ENCODE measurements at regions not wholly inside any gene's neighbourhood (a gene's known extent, or its start where the extent isn't known, plus 50 kb on each side); places are given as distances from the start of the nearest gene placed in this dataset.
A peak's percentile ranks its signal among the peaks of the same experiment; 100 is the strongest.

DNA sequence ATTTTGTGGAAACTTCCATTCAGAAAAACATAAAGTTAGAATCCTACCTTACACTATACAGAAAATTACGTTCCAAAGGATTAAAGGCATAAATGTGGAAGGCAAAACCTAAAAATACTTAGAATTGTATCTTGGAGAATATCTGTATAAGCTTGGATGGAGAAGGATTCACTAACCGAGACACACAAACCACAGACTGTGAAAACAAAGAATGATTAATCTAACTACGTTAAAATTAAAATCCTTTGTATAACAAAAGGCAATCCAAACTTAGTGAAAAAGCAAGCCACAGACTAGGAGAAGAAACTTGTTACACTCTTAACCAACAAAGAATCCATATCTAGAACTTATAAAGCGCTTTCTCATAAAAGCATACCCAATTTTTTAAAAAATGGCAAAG, 678.8 kb downstream of the INHBA start:
- no peak for DNase-seq

GRCh38 chr7:41020056-41020455, 682.8 kb downstream of the INHBA start:
- no peak for DNase-seq

- DNase-seq = no peak
Measured at GRCh38 chr7:41013117-41013516, 689.8 kb downstream of the INHBA start.

DNA sequence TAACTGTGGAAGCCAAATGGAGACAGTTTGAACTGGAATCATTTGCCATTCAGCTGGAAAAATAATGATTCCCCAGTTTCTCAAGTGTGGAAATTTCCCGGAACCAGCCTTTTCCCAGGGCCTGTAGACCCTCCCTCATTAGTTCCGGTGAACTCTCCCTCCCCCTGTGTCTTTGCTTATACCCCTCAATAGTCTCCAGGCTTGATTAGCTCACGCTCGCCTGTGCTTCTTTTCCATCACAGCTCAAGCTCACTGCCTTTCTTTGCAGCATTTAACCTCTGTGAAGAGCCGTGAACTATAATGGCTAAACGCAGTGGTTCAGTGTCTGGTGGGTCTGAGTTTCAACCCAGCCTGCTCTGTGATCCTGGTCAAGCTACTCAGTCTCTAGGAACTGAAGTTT, 690.8 kb downstream of the INHBA start:
- DNase-seq = no peak

DNA sequence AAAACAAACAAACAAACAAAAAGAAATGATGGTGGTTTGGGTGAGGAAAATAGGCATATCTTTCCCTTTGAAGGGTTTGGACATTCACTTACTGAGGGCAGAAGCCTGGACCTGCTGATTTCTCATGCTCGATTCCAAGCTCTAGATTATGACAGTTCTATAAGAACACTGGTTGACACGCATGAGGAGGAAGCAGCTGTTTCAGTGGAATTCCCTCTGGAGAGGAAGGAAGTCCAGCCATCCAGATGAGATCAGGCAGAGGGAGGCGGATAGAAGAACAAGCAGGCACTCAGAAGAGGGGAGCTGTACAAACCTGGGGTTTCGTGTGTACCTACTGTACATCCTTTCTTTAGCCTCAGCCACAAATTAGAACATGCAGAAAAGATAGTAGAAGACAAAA, 691.9 kb downstream of the INHBA start:
- peak; percentile 25 for DNase-seq

DNA sequence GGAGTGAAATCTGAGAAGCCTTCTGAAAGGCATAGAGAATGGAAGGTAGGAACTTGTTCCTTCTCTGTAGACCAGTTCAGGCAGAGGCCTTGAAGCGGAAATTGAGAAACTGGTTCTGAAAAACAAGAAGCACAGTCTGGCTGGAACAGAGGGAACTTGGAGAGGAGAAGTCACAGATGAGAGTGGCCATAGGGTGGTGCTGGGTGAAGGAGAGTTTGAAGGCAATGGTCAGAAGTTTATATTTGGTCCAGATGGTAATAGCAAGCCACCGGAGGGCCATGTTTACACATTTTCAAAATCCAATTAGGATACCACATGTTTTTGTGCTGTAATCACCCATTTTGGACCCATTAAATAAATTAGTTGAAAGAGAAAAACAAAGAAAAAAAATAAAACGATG, 692.5 kb downstream of the INHBA start:
- DNase-seq = no peak

- no peak for DNase-seq
Measured at GRCh38 chr7:41007811-41008210, 695.1 kb downstream of the INHBA start.

DNA sequence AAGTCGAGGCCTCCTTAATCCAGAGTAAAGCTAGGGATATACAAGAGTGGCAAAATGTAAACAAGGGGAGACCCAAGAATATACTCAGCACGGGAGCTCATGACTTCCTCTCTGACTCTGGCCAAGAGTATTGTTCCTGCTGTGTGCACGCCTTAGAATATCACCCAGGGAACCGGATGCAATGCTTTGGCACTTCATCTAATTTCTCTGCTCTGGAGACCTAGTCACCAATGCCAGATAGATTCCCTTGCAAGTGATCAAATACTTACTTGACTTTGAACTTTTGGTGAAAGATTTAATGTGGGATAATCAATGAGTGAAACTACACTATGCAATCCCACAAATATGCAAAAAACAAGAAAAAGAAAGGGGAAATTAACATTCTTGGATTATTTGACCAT, 695.5 kb downstream of the INHBA start:
- no peak for DNase-seq

DNA sequence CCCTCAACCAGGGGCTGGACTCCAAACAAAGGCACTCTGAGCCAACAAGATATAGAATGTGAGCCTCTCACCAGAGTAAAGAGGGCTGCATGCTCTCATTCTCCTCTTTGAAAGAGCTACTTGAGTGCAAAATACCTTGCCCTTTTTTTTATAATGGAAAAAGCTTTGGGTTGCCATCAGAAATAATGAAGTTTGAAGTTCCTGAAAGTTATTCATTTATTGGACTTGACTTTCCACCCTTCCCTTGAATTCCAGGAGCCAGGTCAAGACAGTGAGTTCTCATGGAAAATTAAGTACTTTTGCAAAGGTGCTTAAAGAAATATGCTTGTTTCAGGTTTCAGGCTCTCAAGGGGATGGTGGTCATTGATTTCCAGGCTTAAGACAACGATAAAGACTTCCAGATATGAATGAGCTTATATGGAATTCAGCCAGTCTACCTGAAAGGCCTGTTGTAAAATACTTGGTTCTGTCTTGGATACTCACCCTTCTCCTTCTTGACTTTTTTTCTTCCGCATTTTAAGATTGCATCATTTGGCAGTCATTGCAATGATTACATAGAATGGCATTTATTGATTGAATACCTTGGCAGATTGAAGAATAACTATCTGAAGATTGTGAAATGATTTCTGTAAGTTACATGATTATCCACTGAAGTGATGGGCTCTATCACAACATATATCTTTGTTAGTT, 696.4 kb downstream of the INHBA start:
- DNase-seq = peak; percentile 55

DNA sequence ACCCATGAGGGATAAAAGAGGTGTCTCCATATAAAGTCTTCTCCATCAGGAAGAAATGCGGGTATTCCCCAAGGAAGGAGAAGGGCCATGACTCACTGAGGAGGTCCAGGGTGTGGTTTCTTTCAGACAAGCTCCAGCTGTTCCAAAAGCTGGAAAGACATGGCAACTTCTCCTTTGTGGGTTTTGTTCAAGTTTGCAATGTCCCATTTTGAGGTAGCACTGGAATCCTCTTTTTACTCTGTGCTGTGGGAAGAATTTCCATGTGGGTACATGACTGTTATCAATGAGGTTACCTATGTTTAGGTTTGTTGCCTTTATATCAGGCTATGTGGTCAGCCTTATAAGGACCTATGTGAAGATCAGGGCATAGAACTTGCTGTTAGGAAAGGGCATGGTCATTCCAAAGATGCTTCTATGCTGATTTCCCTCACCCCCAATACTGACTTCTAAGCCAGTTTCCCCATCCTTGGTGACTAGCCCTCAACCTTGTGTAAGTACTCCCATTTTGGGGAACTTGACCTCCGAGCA, 697.5 kb downstream of the INHBA start:
- DNase-seq = peak; percentile 79

DNA sequence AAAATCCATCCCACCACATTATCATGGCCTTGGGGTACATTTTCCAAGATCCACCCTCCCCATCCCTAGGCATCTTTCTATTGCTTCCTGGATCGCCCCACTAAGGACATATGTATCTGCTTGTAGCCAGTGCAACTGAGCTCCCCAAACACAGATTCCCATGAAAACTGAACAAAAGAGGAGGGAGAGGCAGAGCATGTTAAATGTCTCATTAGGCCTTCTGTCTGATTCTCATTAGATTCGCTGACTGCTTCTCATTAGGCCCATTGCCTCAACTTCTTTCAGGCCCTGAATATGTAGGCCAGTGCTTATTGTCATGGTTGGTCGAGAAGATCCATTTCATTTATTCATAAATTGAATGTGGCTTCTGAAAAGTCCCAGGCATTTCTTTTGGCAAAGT, 698.9 kb downstream of the INHBA start:
- DNase-seq = no peak

GRCh38 chr7:41003611-41003940, 699.3 kb downstream of the INHBA start:
- DNase-seq = no peak

GRCh38 chr7:41002741-41003610, 699.9 kb downstream of the INHBA start:
- peak; percentile 46 for DNase-seq

DNA sequence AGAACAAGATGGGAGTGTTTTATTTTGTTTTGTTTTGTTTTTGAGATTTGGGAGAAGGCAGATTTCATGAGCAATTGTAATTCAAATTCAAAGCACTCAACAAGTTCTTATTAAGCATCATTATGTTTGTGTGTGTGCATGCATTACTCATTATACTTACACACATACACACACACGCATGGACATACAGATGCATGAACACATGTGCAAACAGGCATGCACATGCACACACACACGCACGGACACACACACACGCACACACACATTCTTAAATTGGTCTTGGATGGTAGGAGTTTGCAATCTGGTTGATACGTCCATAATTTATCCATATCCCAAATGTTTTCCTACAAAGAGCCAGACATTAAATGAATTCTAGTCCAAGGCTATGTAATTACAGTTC, 702.8 kb downstream of the INHBA start:
- DNase-seq = no peak

- DNase-seq = no peak
Measured at GRCh38 chr7:40996233-40996677, 706.6 kb downstream of the INHBA start.

- no peak for DNase-seq
Measured at GRCh38 chr7:40990841-40991240, 712.0 kb downstream of the INHBA start.

GRCh38 chr7:40987571-40987970, 715.3 kb downstream of the INHBA start:
- no peak for DNase-seq

DNA sequence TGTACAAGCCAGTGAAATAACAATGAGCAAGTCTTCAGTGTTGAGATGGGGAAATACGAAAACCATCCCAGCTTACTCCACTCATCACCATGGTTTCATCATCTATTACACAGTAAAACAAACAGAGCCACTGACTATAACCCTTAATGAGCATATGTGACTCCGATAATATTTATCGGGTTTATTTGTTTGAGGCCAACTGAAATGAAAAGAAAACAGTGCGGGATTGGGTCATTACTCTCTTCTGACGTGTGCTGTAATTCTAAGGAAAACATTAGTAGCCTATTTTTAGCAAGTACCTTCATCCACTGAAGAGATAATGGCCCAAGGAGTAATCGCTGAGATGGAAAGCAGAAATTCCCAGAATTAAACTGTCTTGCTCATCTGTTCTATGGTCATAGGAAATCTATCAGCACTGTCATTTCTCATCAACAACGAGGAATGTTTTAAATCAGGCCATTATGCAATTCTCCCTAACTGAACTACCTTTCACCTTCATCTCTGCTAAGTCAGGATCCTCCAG, 716.5 kb downstream of the INHBA start:
- peak; percentile 86 for DNase-seq

- DNase-seq = no peak
Measured at GRCh38 chr7:40983111-40983510, 719.8 kb downstream of the INHBA start.

GRCh38 chr7:40979296-40979695, 723.6 kb downstream of the INHBA start:
- no peak for DNase-seq

GRCh38 chr7:40978047-40978446, 724.8 kb downstream of the INHBA start:
- DNase-seq = no peak

- DNase-seq = no peak
Measured at GRCh38 chr7:40977533-40977932, 725.4 kb downstream of the INHBA start.

- DNase-seq = no peak
Measured at GRCh38 chr7:40972426-40972825, 730.5 kb downstream of the INHBA start.

DNA sequence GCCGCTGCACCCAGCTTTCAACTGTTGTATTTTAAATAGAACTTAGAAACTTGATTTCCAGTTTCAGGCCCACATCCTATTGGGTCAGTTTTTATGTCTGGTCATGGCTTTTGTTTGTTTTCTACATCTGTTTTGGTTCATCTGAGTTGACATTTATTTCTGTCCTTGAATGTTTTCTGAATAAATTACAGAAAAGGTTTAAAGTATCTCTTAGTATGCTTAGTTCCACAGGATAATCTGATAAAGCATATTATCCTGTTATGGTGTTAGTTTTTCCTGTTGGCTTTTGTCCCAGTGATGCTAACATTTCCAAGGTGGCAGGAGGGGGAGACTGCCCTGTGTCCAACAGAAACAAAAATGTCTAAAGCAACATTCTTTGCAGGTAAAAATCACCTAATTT, 733.2 kb downstream of the INHBA start:
- no peak for DNase-seq

Data from EL (cell line).